ENCODE measurements at regions not wholly inside any gene's neighbourhood (a gene's known extent, or its start where the extent isn't known, plus 50 kb on each side); places are given as distances from the start of the nearest gene placed in this dataset.

DNA sequence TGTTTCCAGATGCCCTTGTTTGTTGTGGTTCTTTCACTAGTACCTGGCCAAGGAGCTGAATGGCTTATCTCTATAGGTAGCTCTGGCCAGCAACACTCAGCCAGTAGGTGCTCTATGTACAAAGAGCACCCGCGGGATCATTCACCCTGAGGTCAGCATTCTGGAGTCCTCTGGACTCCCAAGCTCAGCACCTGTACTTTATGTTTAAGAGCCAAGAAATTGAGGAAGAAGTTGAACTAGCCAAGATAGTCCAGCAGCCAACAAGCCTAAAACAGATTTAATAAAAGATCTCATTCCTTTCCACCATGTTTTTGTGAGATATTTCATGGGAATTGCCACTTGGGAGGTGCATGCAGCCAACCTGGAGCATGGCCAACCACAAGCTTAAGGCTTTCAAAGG is 242.6 kb upstream of the PAPPA start:
- DNase-seq (ENCODE audit: low read depth in 3 of 3, low spot score in 2 of 3) = no peak

DNA sequence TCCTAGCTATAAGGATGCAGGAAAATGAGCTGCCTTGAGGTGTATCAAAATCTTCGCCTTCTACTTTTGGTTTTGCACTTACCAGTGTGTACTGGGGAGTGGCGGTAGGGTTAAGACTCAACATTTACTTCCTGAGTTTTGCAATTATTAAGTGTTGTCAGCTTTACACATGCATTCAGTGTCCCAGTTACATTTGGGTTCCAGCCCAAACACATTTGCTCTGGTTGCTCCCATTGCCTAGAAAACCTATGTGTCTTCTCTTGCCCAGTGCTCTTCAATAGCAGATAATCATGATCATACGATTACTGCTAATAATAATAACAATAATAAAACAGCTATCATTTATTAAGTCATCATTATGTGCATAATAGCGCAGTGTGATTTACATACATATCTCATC is 241.5 kb upstream of the PAPPA start:
- no peak for DNase-seq (ENCODE audit: low read depth in 3 of 3, low spot score in 2 of 3)

DNA sequence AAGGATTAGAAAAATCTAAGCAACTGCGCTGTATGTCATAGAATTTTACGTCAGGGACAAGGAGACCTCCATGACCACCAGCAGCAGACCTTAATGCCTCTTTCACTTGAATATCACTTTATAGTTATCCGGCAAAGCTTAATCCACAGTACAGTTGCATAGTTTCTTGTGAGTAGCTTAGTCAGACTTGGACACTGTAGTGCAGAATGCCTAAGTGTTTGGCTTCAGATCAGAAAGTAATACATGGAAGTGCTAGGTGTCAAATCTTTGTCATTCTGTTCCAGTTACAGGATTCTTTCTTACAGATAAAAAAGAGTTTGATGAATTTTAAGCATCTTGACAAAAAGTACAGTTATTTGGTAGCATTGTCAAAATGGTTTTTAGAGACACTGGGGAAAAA is 239.9 kb upstream of the PAPPA start:
- DNase-seq (ENCODE audit: low read depth in 3 of 3, low spot score in 2 of 3) = no peak

DNA sequence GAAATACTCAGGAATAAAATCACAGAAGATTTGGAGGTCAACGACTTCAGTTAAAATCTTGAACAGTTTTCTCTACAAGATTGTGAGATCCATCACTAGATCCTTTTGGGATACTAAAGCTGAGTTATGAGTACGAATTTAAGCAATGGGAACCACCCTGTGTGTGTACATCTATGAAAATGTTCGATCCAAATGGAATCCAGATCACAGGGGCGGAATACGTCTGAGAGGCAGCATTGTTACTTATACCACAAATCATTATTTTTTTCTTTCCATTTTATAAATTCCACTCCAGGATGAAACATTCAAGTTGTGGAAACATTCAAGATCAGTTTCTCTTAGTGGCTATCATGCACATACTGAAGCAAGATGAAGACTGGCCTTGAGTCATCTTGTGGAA is 239.3 kb upstream of the PAPPA start:
- no peak for DNase-seq (ENCODE audit: low read depth in 3 of 3, low spot score in 2 of 3)

DNA sequence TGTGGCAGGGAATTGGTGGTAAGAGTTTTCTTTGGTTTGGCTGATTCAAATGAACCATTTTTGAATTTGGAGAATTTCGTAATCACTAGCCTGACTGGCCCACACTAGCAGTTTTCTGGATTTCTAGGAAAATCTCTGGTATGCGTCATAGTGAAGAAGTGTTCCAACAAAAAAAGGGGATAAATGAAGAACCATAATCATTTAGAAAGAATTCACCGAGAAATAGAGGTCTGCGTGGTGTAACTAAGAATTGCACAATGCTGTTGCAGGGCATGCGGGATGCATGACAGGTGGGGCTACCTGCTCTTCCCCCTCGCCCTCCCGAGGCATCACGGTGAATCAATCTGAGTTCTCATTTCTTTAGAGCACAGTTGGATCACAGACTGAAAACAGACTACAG is 232.3 kb upstream of the PAPPA start:
- no peak for DNase-seq (ENCODE audit: low read depth in 3 of 3, low spot score in 2 of 3)

DNA sequence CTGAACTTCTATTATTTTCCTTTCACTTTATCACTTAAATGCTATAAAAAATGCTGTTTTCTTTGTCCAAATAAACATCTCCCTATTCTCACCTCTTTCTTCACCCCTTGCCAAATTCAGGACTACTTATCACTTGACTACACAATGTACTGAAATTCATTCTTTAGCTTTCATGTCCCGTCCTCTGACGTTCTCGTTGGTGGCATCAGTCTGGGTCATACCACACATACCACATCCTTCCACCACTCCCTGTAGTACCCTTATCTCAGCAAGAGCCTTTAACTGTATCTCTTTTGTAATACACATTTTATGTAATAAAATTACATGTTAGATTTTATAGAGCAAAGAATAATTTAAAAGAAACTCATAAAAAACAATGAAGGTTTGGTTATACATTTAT is 231.1 kb upstream of the PAPPA start:
- no peak for DNase-seq (ENCODE audit: low read depth in 3 of 3, low spot score in 2 of 3)

DNA sequence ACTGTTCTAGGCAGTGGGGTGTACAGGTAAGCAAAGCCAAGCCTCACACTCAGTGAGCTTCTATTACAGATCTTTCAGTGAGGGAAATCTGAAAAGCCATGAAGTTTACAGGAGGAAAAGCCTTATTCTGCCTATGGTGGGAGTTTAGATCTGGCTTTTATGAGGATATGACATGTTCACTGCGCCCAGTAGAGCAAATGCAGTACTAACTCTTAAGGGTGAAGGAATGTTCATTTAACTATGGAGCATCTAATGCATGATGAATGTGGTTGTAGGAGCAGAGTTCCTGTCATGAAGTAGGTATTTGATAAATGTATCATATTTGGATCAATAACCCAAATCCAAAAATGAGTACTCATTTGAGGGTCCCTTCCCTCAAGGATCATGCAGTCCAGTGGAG is 230.2 kb upstream of the PAPPA start:
- DNase-seq (ENCODE audit: low read depth in 3 of 3, low spot score in 2 of 3) = no peak

DNA sequence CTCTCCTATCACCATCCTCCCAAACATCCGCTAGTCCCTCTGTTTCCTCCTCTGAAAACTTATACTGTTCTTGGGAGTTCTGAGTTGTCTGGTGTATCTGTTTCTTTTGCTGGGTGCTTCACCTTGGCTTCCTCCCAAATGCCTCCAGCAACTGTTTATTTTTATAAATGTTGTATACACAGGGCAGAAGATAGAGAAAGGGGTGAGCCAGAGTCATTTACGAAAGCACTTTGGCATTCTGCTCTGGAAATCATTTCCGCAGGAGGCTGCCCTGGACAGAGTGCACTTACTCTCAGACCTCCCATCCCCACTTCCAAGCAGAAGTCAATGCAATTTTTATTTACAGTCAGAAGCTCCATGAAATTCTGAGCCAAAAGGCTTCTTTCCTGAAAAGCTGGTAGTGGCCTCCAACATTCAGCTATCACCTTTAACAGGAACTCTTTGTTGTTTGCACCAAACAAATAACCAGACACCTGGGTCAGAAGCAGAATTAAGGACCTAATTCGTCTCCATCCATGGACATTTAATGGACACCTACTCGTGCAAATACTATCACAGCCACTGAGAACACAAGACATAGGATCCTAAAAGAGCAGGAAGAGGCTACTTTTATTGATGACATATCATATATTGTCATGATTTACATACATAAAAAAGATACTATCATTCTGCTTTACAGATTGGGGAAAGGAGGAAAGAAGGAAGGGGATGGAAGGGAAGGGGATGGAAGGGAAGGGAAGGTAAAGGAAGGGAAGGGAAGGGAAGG is 229.5 kb upstream of the PAPPA start:
- no peak for DNase-seq (ENCODE audit: low read depth in 3 of 3, low spot score in 2 of 3)

DNA sequence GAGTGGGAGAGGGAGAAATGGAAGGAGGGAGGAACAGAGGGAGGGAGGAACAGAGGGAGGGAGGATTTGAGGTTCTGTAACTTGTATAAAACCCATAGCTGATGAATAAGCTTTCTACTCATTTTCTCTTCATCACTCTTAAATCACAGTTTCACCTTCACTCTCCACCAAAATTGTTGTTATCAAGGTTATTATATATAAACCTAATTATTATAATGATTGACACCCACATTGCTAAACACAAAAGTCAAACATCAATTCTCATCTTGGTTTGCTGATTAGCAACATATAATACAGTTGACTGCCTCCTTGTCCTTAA is 229.0 kb upstream of the PAPPA start:
- DNase-seq (ENCODE audit: low read depth in 3 of 3, low spot score in 2 of 3) = no peak

DNA sequence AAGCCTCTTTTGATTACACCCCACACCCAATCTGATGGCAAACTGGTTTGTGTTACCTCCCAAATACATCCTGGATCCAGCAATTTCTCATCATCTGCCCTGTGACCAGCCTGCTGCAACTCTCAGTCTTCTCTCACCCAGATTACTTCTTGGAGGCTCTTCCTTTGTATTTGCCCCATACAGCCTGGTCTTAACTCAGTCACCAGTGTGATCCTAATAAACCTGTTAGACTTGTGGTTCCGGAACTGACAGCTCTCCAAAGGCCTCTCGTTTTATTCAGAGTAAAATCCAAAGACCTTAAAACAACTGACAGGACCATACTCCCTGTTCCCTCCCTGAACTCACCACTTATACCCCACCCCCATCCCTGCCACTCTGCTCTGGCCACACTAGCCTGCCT is 228.2 kb upstream of the PAPPA start:
- no peak for DNase-seq (ENCODE audit: low read depth in 3 of 3, low spot score in 2 of 3)

DNA sequence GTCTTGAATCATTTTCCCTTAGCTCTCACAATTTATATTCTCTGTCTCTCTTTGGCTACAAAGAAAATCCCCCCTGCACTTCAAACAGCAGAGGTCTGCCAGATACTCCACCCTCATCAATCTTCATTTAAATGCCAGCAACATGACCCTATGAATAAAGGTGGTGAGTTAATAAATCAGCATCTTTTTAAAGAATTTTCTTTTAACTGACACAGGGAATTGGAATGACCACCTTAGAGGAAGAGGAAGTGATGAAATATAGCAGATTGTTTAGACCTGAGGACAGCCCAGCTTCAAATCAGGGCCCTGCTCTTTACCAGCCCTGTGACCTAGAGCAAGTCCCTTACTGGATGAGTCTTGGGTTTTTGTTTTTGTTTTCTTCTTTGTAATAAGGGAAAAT is 223.1 kb upstream of the PAPPA start:
- DNase-seq (ENCODE audit: low read depth in 3 of 3, low spot score in 2 of 3) = no peak

DNA sequence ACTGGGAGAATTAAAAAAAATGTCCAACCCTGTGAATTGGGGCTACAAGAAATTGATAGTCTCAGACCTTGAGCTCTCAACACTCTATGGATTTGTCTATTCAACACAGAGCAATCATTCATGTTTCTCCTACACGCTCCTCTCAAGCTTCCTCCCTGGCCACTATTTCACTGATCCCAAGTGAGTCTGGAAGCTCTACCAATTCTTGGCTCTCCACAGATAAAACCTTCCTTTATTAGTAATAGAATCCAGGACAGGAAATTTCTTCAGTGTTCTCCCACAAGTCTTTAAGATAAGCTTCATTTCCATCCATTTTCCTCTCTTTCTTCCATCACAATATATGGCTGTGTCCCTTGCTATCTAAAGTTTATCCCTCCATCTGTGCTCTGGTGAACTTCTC is 215.1 kb upstream of the PAPPA start:
- DNase-seq (ENCODE audit: low read depth in 3 of 3, low spot score in 2 of 3) = no peak

DNA sequence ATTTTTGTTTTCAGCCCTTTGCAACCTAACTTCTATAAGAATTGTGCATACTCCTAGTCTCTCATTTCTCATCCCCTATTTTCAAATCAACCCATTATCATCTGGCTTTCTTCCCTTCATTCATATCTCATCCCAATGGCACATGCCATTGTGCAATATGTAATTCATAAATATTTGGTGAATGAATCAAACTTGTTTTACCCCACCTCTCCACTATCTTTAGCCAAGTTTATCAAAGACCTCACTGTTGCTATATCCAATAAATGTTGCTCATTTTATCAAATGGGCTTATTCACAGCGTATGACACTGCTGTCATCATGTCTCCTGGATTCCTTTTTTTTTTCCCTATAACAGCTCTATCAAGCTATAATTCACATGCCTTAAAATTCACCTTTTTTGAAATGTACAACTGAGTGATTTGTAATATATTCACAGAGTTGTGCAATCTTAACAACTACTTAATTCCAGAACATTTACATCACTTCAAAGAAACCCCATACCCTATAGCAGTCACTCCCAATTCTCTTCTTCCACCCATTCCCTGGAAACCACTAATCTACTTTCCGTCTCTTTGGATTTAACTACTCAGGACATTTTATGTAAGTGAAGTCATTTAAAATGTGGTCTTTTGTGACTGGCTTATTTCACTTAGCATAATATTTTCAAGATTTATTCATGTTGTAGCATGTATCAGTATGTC is 214.4 kb upstream of the PAPPA start:
- DNase-seq (ENCODE audit: low read depth in 3 of 3, low spot score in 2 of 3) = no peak

DNA sequence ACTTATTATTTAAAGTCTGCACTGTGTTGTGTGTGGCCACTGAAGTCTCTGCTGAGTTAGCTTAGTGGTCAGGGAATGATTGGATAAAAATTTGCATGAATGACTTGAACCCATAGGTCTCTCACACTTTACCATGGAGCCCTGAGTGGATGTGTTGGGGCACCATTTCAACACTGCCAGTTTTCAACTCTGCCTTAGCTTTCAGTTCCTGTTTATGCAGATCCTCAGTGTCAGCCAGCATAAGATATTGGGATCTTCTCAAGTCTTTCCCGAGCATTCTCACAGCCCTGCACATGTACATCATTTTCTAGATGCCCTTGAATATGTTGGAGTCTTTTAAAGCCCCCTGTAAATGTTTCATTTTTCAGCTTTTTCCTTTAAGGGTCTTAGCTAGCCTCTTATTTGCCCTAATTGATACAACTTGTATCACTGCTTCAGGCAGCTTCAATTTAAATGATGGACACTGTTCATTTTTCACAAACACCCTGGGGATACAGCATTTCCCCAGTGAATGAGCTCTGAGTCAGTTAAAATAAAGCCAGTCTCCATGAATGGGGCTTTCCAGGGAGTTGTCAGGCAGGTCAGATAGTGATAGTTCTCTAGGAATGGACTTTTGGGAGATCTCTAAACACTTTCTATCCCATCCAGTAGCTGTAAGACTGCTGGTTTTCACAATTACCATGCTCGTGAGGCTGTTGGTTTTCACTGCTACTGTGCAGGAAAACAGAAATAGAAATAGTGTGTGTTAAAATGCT is 211.9 kb upstream of the PAPPA start:
- DNase-seq (ENCODE audit: low read depth in 3 of 3, low spot score in 2 of 3) = no peak

DNA sequence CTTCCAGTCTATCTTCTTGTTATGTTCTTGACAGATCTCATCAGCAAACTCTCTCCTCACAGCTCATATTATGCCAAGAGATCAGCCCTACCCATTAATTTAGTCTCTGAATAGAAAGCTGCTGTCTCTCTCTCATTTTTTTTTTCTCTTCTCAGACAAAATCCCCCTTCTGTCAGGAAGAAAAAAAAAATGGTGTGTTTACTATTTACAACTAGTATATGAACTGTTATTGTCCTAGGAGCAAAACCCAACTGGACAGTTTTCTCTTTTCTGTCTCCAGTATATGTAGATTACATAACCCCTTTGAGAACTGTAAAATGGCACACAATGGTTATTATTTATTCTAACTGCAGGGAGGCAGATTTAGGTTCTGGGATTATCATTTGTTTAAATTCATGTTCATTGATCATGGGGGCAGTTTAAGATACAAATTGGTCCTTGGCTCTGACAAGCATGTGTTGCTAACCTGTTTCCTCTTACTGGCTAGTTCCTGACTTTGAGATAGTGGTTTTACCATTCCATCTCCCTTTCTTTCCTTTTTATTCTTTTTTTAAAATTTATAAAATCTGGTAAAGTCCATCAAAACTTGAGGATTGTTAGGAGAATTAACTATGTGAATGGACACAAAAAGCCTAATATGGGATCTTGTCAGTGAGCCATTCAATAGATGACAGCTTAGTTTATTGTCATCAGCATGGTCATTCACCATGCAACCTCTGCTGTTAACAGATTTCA is 210.0 kb upstream of the PAPPA start:
- DNase-seq (ENCODE audit: low read depth in 3 of 3, low spot score in 2 of 3) = no peak

DNA sequence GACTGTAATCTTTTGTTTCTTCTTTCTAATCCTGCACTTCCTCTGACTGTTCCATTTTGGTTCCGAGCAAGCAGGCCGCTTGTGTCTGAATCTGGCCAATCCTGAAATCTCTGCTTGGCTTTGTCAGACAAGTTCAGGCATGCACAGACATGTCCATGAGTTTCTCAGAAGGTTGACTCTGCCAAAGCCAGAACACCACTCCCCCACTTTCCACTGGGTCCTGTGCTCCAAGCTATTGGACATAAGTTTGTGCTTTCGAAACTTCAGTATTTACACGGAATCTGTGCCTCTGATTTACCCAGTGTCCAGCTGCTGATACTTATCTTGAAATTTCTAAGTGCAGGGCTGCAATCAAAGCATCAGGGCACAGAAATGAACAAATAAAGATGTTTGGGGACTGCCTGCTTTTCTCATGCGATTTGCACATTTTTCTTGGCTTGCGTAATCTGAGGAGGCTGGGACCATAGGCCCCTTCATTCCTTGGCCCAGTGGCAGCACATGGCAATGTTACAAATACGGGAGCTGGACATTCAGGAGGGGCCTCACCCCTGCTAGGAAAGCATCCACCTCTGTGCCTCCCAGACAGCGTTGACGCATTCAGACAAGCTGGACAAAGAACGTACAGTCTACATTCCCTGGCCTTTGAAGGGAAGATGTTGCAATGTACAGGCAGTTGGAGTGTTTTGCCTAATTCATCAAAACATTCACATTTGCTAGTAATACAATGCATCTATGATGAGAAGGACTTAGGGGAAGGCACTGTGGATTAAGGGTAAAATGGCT is 209.2 kb upstream of the PAPPA start:
- DNase-seq (ENCODE audit: low read depth in 3 of 3, low spot score in 2 of 3) = no peak

DNA sequence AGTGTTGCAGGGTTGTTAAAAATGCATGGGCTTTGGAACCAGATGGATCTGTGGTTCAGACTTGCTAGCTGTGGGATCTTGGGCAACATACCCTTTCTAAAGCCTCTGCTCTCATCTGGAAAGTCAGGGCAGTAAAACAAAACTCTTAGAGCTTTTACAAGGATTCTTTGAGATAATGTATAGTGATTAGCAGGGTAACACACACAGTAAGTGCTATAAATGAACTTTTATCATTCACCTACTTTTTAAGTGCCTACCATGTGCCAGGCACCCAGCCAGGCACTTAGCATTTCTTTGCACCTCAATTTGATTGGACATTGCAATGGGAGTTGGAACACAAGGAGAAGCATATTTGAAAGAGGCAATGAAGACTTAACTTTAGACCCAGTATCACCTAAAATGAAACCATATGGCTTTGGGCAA is 208.6 kb upstream of the PAPPA start:
- no peak for DNase-seq (ENCODE audit: low read depth in 3 of 3, low spot score in 2 of 3)

DNA sequence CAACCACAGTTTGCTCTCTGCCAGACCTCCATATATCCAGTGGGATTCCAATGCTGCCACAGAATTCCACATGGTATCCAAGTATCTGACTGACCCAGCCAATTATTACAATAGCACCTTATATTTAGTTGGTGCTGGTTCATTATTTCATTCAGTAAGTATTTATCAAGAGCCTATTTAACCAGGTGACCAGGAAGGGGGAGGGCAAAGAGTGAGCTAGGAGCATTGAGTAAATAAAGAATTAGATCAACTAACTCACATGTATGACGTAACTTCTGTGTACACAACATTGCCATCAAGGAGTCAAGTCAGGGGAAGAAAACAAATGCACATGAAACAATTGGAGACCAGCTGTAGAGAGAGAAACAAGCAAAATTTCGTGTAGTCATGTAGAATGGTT is 207.1 kb upstream of the PAPPA start:
- DNase-seq (ENCODE audit: low read depth in 3 of 3, low spot score in 2 of 3) = no peak

DNA sequence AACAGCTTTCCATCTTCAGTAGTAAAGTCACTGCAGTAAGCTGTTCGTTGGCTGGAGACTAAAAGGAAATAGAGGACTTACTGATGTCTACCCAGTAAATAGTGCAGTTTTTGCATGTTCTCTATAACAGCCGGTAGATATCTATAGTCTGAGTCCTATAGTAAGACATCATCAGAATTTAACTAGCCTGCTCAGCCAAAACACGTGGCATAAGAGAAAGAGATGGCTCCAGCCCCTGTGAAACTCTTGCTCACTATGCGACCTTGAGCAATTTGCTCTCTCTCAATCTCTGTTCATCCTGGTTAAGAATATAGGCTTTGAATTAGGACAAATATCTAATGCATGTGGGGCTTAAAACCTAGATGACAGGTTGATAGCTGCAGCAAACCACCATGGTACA is 201.6 kb upstream of the PAPPA start:
- no peak for DNase-seq (ENCODE audit: low read depth in 3 of 3, low spot score in 2 of 3)

DNA sequence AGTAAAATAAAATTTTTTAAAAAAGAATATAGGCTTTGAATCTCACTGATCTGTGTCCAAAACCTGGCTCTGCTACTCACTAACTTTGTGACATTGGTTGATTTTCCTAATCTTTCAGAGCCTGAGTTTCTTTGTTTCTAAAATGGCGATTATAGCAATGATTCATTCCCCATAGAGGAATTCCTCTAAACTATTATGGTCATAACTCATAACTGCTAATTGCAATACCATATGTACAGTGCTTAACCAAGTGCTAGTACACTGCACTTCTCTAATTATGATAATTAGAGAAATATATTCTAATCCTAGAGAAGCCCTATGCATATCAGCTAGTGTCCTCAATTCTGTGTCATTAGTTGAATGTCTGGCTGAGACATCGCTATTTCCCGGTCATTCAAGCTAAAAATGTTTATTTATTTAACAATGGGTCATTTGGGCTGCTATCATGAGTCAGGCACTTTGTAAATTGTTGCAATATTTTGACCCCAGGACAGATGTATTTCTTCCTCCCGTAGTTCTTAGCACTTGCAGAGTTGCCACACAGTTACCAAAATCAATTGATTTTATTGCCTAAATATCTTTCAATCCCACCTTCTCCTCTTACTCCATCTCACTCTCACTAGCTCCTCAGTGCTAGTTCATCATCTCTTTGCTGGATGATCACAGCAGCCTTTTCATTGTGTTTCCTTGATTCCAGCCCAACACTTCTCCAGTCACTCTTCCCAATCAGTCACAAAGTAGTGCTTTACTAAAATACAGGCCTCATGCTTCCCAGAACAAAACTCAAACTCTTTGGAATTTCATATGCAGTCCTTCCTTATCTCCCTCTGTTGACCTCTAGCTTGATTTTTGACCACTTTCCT is 200.9 kb upstream of the PAPPA start:
- DNase-seq (ENCODE audit: low read depth in 3 of 3, low spot score in 2 of 3) = no peak
